ENCODE measurements at regions not wholly inside any gene's neighbourhood (a gene's known extent, or its start where the extent isn't known, plus 50 kb on each side); places are given as distances from the start of the nearest gene placed in this dataset.

DNA sequence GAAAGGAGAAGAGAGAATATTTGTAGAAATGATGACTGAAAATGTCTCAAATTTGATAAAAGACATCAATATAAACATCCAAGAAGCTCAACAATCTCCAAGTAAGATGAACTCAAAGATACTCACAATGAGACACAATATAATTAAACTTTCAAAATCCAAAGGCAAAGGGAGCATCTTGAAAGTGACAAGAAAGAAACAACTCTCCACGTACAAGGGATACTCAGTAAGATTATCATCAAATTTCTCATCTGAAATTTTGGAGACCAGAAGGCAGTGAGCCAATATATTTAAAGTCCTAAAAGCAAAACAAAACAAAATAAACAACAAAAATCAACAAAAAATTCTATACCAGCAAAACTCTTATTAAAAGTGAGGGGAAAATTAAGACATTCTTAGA lies 428.7 kb downstream of the NFIB start:
- TF ChIP-seq, protein P1, sequence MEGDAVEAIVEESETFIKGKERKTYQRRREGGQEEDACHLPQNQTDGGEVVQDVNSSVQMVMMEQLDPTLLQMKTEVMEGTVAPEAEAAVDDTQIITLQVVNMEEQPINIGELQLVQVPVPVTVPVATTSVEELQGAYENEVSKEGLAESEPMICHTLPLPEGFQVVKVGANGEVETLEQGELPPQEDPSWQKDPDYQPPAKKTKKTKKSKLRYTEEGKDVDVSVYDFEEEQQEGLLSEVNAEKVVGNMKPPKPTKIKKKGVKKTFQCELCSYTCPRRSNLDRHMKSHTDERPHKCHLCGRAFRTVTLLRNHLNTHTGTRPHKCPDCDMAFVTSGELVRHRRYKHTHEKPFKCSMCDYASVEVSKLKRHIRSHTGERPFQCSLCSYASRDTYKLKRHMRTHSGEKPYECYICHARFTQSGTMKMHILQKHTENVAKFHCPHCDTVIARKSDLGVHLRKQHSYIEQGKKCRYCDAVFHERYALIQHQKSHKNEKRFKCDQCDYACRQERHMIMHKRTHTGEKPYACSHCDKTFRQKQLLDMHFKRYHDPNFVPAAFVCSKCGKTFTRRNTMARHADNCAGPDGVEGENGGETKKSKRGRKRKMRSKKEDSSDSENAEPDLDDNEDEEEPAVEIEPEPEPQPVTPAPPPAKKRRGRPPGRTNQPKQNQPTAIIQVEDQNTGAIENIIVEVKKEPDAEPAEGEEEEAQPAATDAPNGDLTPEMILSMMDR (IDR thresholded peaks at IDR 0.05), result no peak
- TF ChIP-seq POLR2A (IDR thresholded peaks at IDR 0.05), result no peak

Data from Peyer's patch (tissue), 4 donors.